AG04449 (cell line): ENCODE measurements at regions not wholly inside any gene's neighbourhood (a gene's known extent, or its start where the extent isn't known, plus 50 kb on each side); places are given as distances from the start of the nearest gene placed in this dataset.

Experiments
- CTCF ChIA-PET: fragments of 350-600 bp; formaldehyde crosslinking; extraction: SDS; loops from one replicate; lab custom pipeline; 2021; ENCODE audit warnings: antibody characterized with exemption; lab: Yijun Ruan, JAX
- POLR2A ChIA-PET: fragments of 400-600, 350-600 bp; formaldehyde crosslinking; extraction: SDS; loops from one replicate; lab custom pipeline; 2020; ENCODE audit warnings: antibody characterized with exemption, inconsistent platforms; lab: Yijun Ruan, JAX
- DNase-seq: peaks from one replicate; pipeline ENCODE4 v3.0.0-alpha.2; 2010; ENCODE audit warnings: low read depth, low spot score
- H3K4me3 ChIP-seq: 2 replicates; pipeline ENCODE4 v1.5.1; 2011; ENCODE audit warnings: low read depth, mild to moderate bottlenecking, control low read depth, low read length
- TF ChIP-seq, protein P1 (sequence below): IDR thresholded peaks from one replicate; pipeline ENCODE4 v1.5.1; 2011; ENCODE audit warnings: mild to moderate bottlenecking, moderate library complexity, low read length, control low read depth, inconsistent platforms; ENCODE audit not compliant: insufficient read depth; ENCODE audit errors: missing control alignments

DNA sequence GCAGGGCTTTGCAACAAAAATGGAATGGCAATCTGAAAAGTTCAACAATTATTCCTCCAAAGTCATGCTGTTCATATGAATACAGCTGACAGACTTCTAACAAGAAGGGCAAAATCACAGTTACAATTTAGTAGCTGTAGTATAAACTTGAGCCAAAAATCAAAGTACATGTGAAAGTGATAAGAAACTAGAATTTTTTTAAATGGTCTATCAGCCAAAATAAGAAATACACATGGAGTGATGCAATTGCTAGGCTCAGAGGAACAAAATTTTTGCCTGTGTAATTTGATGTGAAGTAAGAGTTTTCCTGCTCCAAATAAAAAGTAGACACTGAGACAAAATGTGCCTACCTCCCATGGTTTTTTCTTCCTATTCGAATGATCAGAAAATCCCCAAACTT lies 167.7 kb upstream of the CDKN3 start:
- H3K4me3 ChIP-seq = no peak overlapping the region
- DNase-seq = no peak
- CTCF ChIA-PET = interaction anchor here (0.6 kb wide), 1 partner anchor 12 kb away, joined by 3 read pairs; no protein-coding TSS in a partner anchor
- TF ChIP-seq, protein P1, sequence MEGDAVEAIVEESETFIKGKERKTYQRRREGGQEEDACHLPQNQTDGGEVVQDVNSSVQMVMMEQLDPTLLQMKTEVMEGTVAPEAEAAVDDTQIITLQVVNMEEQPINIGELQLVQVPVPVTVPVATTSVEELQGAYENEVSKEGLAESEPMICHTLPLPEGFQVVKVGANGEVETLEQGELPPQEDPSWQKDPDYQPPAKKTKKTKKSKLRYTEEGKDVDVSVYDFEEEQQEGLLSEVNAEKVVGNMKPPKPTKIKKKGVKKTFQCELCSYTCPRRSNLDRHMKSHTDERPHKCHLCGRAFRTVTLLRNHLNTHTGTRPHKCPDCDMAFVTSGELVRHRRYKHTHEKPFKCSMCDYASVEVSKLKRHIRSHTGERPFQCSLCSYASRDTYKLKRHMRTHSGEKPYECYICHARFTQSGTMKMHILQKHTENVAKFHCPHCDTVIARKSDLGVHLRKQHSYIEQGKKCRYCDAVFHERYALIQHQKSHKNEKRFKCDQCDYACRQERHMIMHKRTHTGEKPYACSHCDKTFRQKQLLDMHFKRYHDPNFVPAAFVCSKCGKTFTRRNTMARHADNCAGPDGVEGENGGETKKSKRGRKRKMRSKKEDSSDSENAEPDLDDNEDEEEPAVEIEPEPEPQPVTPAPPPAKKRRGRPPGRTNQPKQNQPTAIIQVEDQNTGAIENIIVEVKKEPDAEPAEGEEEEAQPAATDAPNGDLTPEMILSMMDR = no peak
- POLR2A ChIA-PET = no interaction called here

DNA sequence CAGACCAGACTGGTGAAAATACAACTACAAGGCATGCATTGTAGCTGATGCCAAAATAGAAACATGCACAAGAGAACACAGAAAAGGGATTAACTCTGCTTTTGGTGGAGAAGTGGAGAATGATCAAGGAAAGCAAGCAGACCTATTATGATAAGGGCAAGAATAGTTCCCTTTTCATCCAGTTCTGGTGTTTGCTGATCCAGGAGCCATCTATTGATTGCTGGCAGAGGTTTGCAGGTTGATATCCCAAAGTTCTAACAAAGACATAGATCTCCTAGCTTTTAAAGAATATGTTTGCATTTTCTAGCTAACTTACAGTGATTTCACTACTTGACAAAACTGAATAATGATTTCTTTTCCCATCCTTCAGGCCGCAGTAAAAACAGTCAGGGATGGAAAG lies 166.2 kb upstream of the CDKN3 start:
- POLR2A ChIA-PET = no interaction called here
- CTCF ChIA-PET = no interaction called here
- H3K4me3 ChIP-seq = no peak overlapping the region
- DNase-seq = no peak
- TF ChIP-seq, protein P1 = no peak

DNA sequence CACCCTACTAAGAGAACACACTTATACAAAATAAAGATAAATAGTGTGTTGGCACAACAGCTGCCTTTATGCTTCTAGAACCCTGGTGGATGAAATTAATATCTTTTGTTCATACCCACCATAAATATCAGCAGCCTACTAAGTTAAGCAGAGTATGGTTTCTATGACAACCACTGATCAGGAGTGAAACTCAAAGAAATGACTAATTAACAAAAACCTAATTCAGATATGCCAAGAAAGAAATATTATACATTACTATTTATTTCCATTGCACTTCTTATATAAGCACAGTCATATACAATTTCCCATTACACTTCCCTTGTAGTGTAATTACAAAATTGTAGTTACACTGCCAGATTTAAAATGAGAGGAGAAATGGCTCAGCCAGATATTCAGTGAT lies 164.1 kb upstream of the CDKN3 start:
- ChIA-PET POLR2A (no interaction called here), CTCF (no interaction called here)
- DNase-seq = no peak
- TF ChIP-seq, protein P1 = no peak
- H3K4me3 ChIP-seq = no peak overlapping the region

DNA sequence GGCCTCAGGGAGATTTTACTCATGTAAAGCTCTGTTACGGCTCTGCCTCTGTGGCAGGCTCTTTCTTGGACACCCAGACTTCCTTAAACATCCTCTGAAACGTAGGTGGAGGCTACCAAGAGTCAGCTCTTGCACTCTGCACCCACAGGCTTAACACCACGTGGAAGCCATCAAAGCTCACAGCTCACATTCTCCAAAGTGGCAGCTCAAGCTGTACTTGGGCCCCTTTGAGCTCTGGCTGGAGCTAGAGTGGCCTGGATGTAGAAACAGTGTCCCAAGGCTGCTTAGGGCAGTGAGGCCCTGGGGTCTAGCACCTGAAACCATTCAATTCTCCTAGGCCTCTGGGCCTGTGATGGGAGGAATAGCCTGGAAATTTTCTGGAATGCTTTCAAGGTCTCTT lies 155.3 kb upstream of the CDKN3 start:
- CTCF ChIA-PET = interaction anchor here (1.2 kb wide), 1 partner anchor 66 kb away, joined by 3 read pairs; no protein-coding TSS in a partner anchor
- POLR2A ChIA-PET = no interaction called here
- TF ChIP-seq, protein P1 = no peak
- no peak for DNase-seq
- no peak overlapping the region for H3K4me3 ChIP-seq

DNA sequence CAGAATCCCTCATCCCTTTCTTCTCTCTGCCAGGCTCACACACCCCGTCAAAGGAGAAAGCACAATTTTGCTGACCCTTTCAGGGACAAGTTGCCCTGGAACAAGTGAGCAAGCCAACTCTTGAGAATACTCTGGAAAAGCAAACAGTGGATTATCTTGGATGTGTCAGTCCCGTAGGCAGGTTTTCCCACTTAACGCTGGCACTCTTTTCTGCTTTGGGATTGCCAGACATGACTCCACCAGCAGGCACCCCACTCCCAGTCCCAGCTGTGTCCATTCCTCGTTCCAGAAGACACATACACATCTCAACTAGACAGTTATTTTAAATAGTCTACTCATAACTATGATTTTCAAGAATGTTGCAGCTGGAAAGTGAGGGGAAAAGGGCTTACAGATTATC lies 145.5 kb upstream of the CDKN3 start:
- CTCF ChIA-PET = interaction anchor here (0.8 to 1.3 kb wide), 2 partner anchors 78 to 96 kb away, joined by 3 read pairs; no protein-coding TSS in a partner anchor
- TF ChIP-seq, protein P1 = no peak
- H3K4me3 ChIP-seq = no peak overlapping the region
- POLR2A ChIA-PET = no interaction called here
- DNase-seq = no peak

DNA sequence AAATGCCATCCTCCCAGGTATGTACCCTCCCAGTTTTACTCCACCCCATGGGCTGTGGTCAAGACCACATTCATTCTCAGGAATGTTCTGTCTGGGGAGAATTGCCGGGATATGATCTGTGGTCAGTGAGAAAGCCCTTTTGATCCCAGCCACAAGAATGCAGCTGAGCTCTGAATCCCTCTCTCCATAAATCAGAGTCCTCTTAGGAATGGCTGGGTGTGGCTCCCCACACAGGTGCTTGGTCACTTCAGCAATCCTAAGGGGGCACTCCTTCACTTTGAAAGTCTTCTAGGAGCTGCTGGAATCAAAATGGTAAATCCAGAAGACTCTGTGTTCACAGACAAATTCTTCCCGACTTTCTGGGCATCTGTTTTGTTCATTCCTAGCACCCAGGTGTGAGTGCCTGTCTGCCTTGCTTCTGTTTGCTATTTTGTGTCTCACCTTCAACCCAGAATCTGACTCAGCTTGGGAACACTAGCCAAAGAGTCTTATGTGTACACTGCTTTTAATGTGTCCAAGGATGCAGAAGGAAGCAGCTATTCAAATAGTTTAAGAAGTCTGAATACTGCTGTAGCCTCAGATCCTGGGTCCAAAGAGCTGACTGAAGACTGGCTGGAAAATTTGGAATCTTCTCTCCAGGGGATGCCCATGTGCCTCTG lies 144.6 kb upstream of the CDKN3 start:
- DNase-seq = peak; percentile 21
- TF ChIP-seq, protein P1 = no peak
- POLR2A ChIA-PET = no interaction called here
- CTCF ChIA-PET = interaction anchor here (0.8 to 1.3 kb wide), 2 partner anchors 79 to 95 kb away, joined by 3 read pairs; no protein-coding TSS in a partner anchor
- H3K4me3 ChIP-seq = no peak overlapping the region
